ENCODE measurements at regions not wholly inside any gene's neighbourhood (a gene's known extent, or its start where the extent isn't known, plus 50 kb on each side); places are given as distances from the start of the nearest gene placed in this dataset.

DNA sequence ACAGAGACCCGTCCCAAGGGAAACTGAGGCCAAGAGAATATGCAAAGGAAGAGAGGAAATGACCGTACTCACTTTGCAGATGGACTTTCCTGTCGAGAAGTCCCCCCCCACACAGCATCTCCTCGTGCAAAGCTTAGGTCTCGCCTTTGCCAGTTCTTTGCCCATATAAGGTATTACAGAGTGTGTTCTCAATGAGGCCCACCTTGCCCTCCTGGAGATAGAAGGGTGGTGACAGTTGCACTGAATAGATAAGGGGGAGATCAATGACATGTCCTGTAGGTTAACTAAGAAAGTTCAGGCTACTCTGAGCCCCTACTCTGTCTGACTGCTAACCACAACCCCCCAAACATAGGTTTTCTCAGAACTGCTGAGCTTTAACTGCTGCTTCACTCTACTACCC is 68.2 kb upstream of the SPTLC1 start:
- H3K4me3 Mint-ChIP-seq: no peak overlapping the region
- intact Hi-C loops (cut with micrococcal nuclease): no loop called here
- H3K36me3 Mint-ChIP-seq: no peaks in the 10 kb centered on the region
- no peaks in the 10 kb centered on the region for H3K27me3 Mint-ChIP-seq
- H3K27ac Mint-ChIP-seq: no peak overlapping the region
- ChIA-PET CTCF (no interaction called here), POLR2A (no interaction called here)
- H3K4me1 Mint-ChIP-seq (ENCODE audit: low read depth): no peaks in the 10 kb centered on the region
- no peaks in the 10 kb centered on the region for H3K9me3 Mint-ChIP-seq
- DNase-seq: no peak

DNA sequence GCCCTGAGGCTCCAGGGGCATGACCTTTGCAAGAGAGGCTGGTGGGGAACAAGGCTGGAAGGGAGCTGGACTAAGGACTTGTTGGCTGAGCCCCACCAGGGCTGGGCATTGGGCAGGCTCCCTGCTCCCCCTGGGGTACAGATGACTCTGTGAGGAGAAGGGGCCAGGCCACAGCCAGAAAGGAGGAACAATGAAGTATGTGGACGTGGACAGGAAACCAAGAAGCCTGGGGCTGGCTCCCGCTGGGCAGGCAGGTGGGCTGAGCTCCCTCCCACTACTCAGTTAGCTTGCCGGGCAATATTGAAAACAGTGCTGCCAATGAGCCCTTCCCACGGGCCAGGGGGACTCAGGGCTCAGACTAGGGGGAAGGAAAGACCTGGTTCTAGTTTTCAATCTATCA is 66.1 kb upstream of the SPTLC1 start:
- no peaks in the 10 kb centered on the region for H3K36me3 Mint-ChIP-seq
- no peaks in the 10 kb centered on the region for H3K4me1 Mint-ChIP-seq (ENCODE audit: low read depth)
- POLR2A ChIA-PET: no interaction called here
- DNase-seq: no peak
- no peak overlapping the region for H3K4me3 Mint-ChIP-seq
- H3K9me3 Mint-ChIP-seq: no peaks in the 10 kb centered on the region
- no peaks in the 10 kb centered on the region for H3K27me3 Mint-ChIP-seq
- no peak overlapping the region for H3K27ac Mint-ChIP-seq
- CTCF ChIA-PET: interaction anchor here (1.7 kb wide), 1 partner anchor 43 kb away, joined by 4 read pairs; no protein-coding TSS in a partner anchor
- intact Hi-C loops (cut with micrococcal nuclease): no loop called here

DNA sequence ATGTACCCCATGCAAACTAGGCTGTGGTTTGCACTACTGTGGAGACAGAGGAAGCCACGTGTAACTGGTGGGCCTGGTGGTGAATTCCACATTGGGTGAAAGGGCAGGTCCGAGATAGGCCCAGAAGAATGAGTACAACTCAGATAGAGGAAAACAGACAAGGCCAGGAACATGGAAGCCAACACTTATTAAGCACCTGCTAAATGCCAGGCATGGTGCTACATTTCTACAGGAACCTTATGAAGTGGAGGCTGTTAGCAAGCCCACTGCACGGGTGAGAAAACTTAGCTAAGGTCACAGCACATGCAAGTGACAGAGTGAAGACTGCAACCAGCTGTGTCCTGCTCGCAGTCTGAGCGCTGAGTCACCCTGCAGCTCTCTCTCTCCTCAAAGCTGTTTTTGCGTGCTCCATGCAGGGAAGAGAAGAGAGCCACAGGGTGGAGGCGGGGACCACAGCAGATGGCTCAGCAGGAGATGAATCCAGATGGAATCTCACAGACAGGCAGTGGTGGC is 65.5 kb upstream of the SPTLC1 start:
- Mint-ChIP-seq H3K4me3 (no peak overlapping the region), H3K4me1 (ENCODE audit: low read depth) (no peaks in the 10 kb centered on the region), H3K27ac (no peak overlapping the region), H3K27me3 (no peaks in the 10 kb centered on the region), H3K9me3 (no peaks in the 10 kb centered on the region), H3K36me3 (no peaks in the 10 kb centered on the region)
- intact Hi-C loops (cut with micrococcal nuclease): no loop called here
- POLR2A ChIA-PET: no interaction called here
- CTCF ChIA-PET: interaction anchor here (1.4 kb wide), 1 partner anchor 40 kb away, joined by 3 read pairs; no protein-coding TSS in a partner anchor
- no peak for DNase-seq

DNA sequence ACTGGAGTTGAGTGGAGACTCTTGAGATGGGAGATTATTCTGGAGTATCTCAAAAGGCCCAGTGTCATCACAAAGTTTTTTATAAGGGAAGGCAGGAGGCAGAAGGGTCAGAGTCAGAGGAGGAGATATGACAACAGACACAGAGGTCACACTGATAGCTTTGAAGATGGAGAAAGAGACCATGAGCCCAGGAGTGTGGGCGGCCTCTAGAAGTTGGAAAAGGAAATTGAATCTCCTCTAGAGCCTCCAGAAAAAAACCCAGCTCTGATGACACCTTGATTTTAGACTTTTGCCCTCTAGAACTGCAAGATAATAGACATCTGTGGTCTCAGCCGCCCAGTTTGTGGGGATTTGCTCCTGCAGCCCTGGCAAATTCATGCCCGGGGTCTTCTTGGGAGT is 64.8 kb upstream of the SPTLC1 start:
- H3K27ac Mint-ChIP-seq: no peak overlapping the region
- intact Hi-C loops (cut with micrococcal nuclease): no loop called here
- ChIA-PET POLR2A (no interaction called here), CTCF (interaction anchor here (1.4 kb wide), 1 partner anchor 39 kb away, joined by 3 read pairs; no protein-coding TSS in a partner anchor)
- H3K4me3 Mint-ChIP-seq: no peak overlapping the region
- no peaks in the 10 kb centered on the region for H3K9me3 Mint-ChIP-seq
- H3K4me1 Mint-ChIP-seq (ENCODE audit: low read depth): no peaks in the 10 kb centered on the region
- H3K27me3 Mint-ChIP-seq: no peaks in the 10 kb centered on the region
- DNase-seq: no peak
- H3K36me3 Mint-ChIP-seq: no peaks in the 10 kb centered on the region

DNA sequence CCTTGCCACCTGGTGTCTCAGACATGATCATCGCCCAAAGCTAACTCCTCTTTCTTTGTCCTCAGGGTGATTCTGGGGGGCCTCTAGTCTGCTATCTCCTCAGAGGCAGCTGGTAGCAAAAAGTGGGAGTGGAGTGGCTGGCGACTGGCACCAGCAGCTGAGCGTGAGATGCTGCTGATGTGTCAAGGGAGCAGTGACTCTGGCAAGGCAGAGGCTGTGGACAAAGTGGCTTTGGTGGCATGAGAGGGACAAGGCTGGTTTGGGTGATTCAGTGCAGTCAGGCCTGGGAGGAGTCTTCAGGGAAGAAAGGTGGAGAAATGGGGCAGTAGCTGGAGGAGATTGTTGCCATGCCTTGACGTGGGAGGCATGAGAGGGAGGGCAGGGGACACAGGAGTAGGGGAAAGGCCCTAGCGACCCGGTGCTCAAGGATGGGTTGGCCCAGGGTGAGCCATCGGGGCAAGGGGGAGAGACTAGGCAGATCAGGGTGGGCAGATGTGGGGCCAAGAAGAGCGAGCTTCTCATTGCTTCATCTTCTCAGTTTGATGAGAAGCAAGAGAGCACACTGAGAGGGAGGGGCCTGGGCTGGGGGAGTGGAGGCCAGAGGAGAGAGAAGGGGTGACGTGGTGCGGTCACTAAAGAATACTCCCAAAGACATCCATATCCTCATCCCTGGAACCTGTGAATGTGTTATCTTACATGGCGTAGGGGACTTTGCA is 64.2 kb upstream of the SPTLC1 start:
- no peak for DNase-seq
- ChIA-PET CTCF (interaction anchor here (1.4 kb wide), 1 partner anchor 39 kb away, joined by 3 read pairs; no protein-coding TSS in a partner anchor), POLR2A (no interaction called here)
- H3K4me3 Mint-ChIP-seq: no peak overlapping the region
- intact Hi-C loops (cut with micrococcal nuclease): no loop called here
- no peaks in the 10 kb centered on the region for H3K36me3 Mint-ChIP-seq
- H3K27me3 Mint-ChIP-seq: no peaks in the 10 kb centered on the region
- H3K4me1 Mint-ChIP-seq (ENCODE audit: low read depth): no peaks in the 10 kb centered on the region
- no peaks in the 10 kb centered on the region for H3K9me3 Mint-ChIP-seq
- no peak overlapping the region for H3K27ac Mint-ChIP-seq

DNA sequence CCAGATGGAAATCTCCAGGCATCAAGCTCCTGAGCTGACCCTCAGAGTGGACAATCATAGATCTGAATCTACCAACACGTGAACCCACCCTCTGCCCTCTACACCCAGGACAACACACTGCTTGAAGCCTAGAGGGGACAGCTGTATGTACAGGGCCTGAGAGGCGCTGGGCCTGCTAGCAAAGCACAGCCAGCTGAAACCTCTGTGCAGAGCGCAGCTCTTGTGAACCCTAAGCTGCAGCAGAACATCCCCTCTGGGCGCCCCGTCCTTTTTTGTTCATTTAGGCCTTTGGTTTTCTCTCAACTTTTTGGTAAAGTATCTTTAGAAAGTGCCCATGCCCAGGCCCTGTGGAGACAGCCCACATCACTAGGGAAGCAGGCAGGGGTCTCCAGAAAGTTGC is 62.4 kb upstream of the SPTLC1 start:
- Mint-ChIP-seq H3K27me3 (peaks cover 1% of the 10 kb centered on the region), H3K4me1 (ENCODE audit: low read depth) (no peaks in the 10 kb centered on the region), H3K9me3 (peaks cover 7% of the 10 kb centered on the region), H3K36me3 (no peaks in the 10 kb centered on the region), H3K4me3 (no peak overlapping the region), H3K27ac (no peak overlapping the region)
- DNase-seq: no peak
- intact Hi-C loops (cut with micrococcal nuclease): no loop called here
- CTCF ChIA-PET: no interaction called here
- POLR2A ChIA-PET: no interaction called here

DNA sequence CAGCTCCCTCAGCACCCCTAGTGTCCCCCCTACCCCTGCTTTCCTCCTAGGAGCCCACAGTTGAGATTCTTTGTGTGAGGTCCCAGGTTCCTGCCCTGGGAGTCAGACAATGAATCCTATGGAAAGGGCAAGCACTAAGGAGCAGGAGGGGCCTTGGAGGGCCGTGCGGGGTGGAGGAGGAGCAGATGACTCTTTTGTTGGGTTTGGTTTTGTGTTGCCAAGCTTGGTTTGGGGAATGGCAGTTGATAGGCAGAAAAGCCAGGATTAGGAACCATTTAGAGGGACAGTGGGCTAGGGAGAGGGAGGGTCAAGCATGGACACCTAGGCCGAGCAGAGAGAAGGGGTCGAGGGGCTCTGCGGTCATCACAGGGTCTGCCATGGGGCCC is 61.6 kb upstream of the SPTLC1 start:
- no peaks in the 10 kb centered on the region for H3K36me3 Mint-ChIP-seq
- no peak for DNase-seq
- ChIA-PET CTCF (no interaction called here), POLR2A (no interaction called here)
- peaks cover 7% of the 10 kb centered on the region for H3K9me3 Mint-ChIP-seq
- no peaks in the 10 kb centered on the region for H3K4me1 Mint-ChIP-seq (ENCODE audit: low read depth)
- H3K27me3 Mint-ChIP-seq: peaks cover 4% of the 10 kb centered on the region
- no peak overlapping the region for H3K4me3 Mint-ChIP-seq
- no peak overlapping the region for H3K27ac Mint-ChIP-seq
- intact Hi-C loops (cut with micrococcal nuclease): no loop called here

DNA sequence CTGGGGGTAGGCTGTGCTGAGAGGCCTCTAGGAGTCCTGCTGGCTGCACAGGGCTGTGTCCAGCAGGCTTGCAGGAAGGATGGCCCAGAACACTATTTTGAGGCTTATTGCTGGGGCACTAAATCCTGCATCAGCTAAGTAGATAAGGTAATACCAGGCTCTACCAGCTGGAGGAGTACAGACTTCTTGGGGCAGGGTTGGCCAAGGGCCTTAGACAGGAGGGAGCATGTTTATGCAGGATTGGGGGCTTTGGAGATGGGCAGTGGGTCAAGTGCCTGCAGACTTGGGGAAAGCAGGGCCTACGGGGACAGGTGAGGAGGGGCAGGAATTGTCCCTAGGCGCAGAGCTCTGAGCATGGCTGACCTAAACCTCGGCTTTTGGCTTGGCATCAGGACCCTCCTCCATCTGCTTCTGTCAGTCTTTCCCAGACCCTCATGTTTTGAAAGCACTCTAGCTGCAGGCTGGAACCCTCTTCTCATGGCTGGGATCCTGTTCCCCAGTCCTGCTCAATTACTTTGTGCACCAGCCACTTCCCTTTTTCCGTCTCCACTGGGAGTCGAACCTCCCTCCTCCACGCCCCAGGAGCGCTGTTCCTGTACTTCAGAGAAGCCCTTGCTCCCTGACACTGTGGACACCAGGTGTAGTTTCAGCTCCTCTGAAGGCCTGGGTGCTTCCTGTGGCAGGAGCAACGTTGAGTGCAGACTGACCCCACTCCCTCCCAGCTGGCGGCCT is 61.0 kb upstream of the SPTLC1 start:
- no peaks in the 10 kb centered on the region for H3K4me1 Mint-ChIP-seq (ENCODE audit: low read depth)
- ChIA-PET CTCF (no interaction called here), POLR2A (no interaction called here)
- no peak overlapping the region for H3K4me3 Mint-ChIP-seq
- H3K9me3 Mint-ChIP-seq: peaks cover 7% of the 10 kb centered on the region
- peaks cover 7% of the 10 kb centered on the region for H3K27me3 Mint-ChIP-seq
- no peak overlapping the region for H3K27ac Mint-ChIP-seq
- intact Hi-C loops (cut with micrococcal nuclease): no loop called here
- DNase-seq: no peak
- H3K36me3 Mint-ChIP-seq: no peaks in the 10 kb centered on the region

DNA sequence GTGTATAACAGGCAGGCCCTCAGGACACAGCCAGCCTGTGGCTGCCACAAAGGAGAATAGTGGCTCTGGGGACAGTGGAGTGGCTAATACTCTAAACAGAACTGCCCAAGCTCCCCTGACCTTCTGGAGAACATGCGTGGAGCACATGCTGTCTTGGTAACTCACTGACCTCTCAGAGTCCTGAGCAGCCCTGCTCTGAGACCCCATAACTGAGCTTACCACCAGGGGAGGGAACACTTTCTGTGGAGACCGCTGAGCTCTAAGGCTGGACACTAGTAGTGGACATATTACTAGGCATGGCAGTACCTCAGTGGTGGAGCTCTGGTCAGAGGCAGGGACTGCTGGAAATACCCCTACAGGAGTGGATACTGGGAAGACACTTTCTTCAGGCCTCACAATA is 60.2 kb upstream of the SPTLC1 start:
- POLR2A ChIA-PET: no interaction called here
- Mint-ChIP-seq H3K27ac (no peak overlapping the region), H3K9me3 (peaks cover 7% of the 10 kb centered on the region), H3K27me3 (peaks cover 7% of the 10 kb centered on the region), H3K4me1 (ENCODE audit: low read depth) (no peaks in the 10 kb centered on the region), H3K4me3 (no peak overlapping the region), H3K36me3 (no peaks in the 10 kb centered on the region)
- intact Hi-C loops (cut with micrococcal nuclease): no loop called here
- no peak for DNase-seq
- CTCF ChIA-PET: no interaction called here

DNA sequence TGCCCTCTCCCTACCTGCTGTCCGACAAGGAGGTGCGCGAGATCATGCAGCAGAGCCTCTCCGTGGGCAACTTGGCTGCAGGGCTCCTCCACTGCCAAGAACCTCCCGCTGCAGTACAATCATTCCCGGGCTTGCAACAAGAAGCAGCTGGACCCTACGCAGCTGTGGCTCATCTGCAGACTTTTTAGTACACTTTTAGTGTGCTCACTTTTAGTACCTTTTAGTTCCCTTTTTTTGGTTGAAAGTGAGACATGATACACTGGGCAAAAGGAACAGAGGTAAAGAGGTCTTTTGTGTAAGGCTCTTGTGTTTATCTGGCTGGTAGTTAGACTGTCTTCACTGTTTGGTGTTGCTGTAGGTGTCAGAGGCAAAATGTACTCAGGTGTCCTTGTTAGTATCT is 58.1 kb upstream of the SPTLC1 start:
- Mint-ChIP-seq H3K4me1 (ENCODE audit: low read depth) (no peaks in the 10 kb centered on the region), H3K4me3 (no peak overlapping the region), H3K36me3 (no peaks in the 10 kb centered on the region), H3K27me3 (peaks cover 9% of the 10 kb centered on the region), H3K9me3 (peaks cover 7% of the 10 kb centered on the region), H3K27ac (no peak overlapping the region)
- intact Hi-C loops (cut with micrococcal nuclease): no loop called here
- no peak for DNase-seq
- ChIA-PET CTCF (interaction anchor here (1.9 kb wide), 1 partner anchor 32 kb away, joined by 4 read pairs; no protein-coding TSS in a partner anchor), POLR2A (no interaction called here)

DNA sequence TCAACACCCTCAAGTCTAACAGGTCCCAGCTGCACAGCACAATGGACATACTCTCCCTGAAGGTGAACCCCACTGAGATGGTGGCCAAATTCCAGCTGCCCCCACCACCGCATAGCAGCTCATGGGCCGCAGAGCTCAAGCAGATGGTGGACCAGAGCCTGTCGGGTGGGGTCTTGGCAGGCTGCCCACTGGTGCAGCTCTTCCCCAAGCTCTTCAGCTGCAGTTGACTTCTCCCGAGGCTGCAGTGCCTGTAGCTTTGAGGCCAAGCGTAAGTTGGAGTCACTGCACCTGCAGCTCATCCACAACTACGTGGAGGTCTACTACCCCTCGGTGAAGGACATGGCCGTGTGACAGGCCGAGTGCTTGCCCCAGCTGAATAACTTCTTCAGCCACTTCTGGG is 56.6 kb upstream of the SPTLC1 start:
- DNase-seq: no peak
- Mint-ChIP-seq H3K27ac (no peak overlapping the region), H3K4me3 (no peak overlapping the region), H3K4me1 (ENCODE audit: low read depth) (no peaks in the 10 kb centered on the region), H3K27me3 (peaks cover 10% of the 10 kb centered on the region), H3K9me3 (peaks cover 7% of the 10 kb centered on the region), H3K36me3 (no peaks in the 10 kb centered on the region)
- CTCF ChIA-PET: interaction anchor here (1.8 to 2.2 kb wide), 2 partner anchors 31 to 33 kb away, joined by 6 to 8 read pairs; no protein-coding TSS in a partner anchor
- intact Hi-C loops (cut with micrococcal nuclease): no loop called here
- POLR2A ChIA-PET: interaction anchor here (0.5 to 0.6 kb wide), 2 partner anchors 33 to 778 kb away, joined by 3 read pairs; no protein-coding TSS in a partner anchor

DNA sequence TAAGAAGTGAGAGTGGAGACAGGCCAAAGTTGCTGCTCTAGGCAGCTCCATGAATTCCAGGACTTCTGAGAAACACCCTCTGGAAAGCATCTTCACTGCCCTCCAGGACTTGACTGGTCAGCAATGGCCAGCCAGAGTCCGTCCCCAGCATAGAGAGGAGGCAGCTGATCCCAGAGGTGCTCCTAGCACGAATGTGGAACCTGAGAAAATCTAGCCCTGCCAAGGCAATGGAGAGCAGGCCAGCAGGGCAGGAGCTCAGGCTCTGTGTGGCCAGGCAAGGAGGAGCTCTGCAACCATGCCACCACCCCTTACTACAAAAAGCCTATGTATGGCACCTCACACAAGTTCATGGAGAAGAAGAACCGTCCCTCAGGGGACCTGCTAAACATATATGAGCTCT is 56.1 kb upstream of the SPTLC1 start:
- Mint-ChIP-seq H3K4me3 (no peak overlapping the region), H3K36me3 (no peaks in the 10 kb centered on the region), H3K9me3 (peaks cover 7% of the 10 kb centered on the region), H3K4me1 (ENCODE audit: low read depth) (no peaks in the 10 kb centered on the region), H3K27me3 (peaks cover 10% of the 10 kb centered on the region), H3K27ac (no peak overlapping the region)
- POLR2A ChIA-PET: interaction anchor here (0.6 kb wide), 1 partner anchor 778 kb away, joined by 3 read pairs; no protein-coding TSS in a partner anchor
- CTCF ChIA-PET: interaction anchor here (1.8 to 2.2 kb wide), 2 partner anchors 31 to 33 kb away, joined by 6 to 8 read pairs; no protein-coding TSS in a partner anchor
- DNase-seq: no peak
- intact Hi-C loops (cut with micrococcal nuclease): no loop called here
